ENCODE measurements at regions not wholly inside any gene's neighbourhood (a gene's known extent, or its start where the extent isn't known, plus 50 kb on each side); places are given as distances from the start of the nearest gene placed in this dataset.

DNA sequence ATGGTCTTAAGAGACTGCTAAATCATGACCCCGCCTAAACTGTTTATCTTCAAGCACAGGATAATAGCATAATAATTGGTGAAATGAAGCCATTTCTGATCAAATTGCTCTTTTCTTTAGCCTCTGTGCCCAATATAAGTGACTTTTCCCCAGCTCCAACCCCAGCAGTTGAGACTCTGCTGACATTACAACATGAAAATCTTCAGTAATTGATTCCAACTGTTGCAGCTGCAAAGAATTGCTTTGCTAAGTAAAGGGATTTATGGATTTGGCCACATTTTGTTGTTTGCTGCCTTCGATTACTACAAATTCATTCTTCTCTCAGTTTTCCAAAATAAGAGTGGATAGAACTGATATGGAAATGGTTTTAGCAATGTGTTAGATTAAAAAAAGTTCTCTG is 576.7 kb upstream of the LRRC4C start:
- TF ChIP-seq, protein P1, sequence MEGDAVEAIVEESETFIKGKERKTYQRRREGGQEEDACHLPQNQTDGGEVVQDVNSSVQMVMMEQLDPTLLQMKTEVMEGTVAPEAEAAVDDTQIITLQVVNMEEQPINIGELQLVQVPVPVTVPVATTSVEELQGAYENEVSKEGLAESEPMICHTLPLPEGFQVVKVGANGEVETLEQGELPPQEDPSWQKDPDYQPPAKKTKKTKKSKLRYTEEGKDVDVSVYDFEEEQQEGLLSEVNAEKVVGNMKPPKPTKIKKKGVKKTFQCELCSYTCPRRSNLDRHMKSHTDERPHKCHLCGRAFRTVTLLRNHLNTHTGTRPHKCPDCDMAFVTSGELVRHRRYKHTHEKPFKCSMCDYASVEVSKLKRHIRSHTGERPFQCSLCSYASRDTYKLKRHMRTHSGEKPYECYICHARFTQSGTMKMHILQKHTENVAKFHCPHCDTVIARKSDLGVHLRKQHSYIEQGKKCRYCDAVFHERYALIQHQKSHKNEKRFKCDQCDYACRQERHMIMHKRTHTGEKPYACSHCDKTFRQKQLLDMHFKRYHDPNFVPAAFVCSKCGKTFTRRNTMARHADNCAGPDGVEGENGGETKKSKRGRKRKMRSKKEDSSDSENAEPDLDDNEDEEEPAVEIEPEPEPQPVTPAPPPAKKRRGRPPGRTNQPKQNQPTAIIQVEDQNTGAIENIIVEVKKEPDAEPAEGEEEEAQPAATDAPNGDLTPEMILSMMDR (IDR thresholded peaks at IDR 0.05; ENCODE audit: poor library complexity, severe bottlenecking), result no peak
- TF ChIP-seq POLR2AphosphoS5 (IDR thresholded peaks at IDR 0.05) (no peak), TAF1 (IDR thresholded peaks at IDR 0.05; ENCODE audit: low read depth) (no peak), RAD21 (conservative IDR thresholded peaks at IDR 0.05) (no peak)
